ENCODE measurements at regions not wholly inside any gene's neighbourhood (a gene's known extent, or its start where the extent isn't known, plus 50 kb on each side); places are given as distances from the start of the nearest gene placed in this dataset.

- CTCF ChIA-PET = interaction anchor here (3.1 kb wide), 1 partner anchor 10 kb away, joined by 14 read pairs; no protein-coding TSS in a partner anchor
- POLR2A ChIA-PET = no interaction called here
- Mint-ChIP-seq H3K27ac (no peak overlapping the region), H3K27me3 (ENCODE audit: low read depth) (peaks cover 3% of the 10 kb centered on the region), H3K36me3 (ENCODE audit: low read depth) (no peaks in the 10 kb centered on the region), H3K4me3 (no peak overlapping the region), H3K9me3 (ENCODE audit: insufficient read depth) (no peaks in the 10 kb centered on the region), H3K4me1 (ENCODE audit: low read depth) (no peaks in the 10 kb centered on the region)
- ATAC-seq = no peak
- no peak for DNase-seq
Observed at GRCh38 chr2:121090088-121090715, 194.8 kb downstream of the TFCP2L1 start.

- no peaks in the 10 kb centered on the region for H3K9me3 Mint-ChIP-seq (ENCODE audit: insufficient read depth)
- H3K27ac Mint-ChIP-seq = no peak overlapping the region
- CTCF ChIA-PET = interaction anchor here (3.1 kb wide), 1 partner anchor 12 kb away, joined by 14 read pairs; no protein-coding TSS in a partner anchor
- DNase-seq (no peak), ATAC-seq (no peak)
- peaks cover 3% of the 10 kb centered on the region for H3K27me3 Mint-ChIP-seq (ENCODE audit: low read depth)
- POLR2A ChIA-PET = no interaction called here
- H3K4me3 Mint-ChIP-seq = no peak overlapping the region
- no peaks in the 10 kb centered on the region for H3K36me3 Mint-ChIP-seq (ENCODE audit: low read depth)
- H3K4me1 Mint-ChIP-seq (ENCODE audit: low read depth) = no peaks in the 10 kb centered on the region
Observed at GRCh38 chr2:121092095-121092494, 192.9 kb downstream of the TFCP2L1 start.

DNA sequence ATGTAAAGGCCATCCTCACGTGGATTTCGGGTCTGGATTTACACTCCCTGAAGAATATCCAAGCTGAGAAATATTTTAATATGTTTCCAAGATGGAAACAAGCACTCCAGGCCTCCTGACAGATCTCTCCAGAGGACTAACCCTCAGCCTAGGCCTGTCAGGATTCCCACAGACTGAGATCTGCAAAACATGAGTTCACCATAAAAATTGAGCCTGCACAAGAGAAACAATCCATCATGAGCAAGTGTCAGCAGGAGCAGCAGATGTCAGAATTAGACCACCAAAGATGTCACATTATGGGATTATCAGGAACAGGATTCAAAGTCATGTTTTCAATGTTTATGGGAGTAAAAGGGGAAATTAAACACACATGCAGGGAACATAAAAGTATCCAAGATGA lies 191.3 kb downstream of the TFCP2L1 start:
- Mint-ChIP-seq H3K27me3 (ENCODE audit: low read depth) (peaks cover 3% of the 10 kb centered on the region), H3K9me3 (ENCODE audit: insufficient read depth) (no peaks in the 10 kb centered on the region), H3K36me3 (ENCODE audit: low read depth) (no peaks in the 10 kb centered on the region), H3K27ac (no peak overlapping the region), H3K4me3 (no peak overlapping the region), H3K4me1 (ENCODE audit: low read depth) (no peaks in the 10 kb centered on the region)
- DNase-seq (no peak), ATAC-seq (no peak)
- CTCF ChIA-PET = no interaction called here
- POLR2A ChIA-PET = interaction anchor here (0.8 kb wide), 1 partner anchor 19 kb away, joined by 3 read pairs; no protein-coding TSS in a partner anchor

DNA sequence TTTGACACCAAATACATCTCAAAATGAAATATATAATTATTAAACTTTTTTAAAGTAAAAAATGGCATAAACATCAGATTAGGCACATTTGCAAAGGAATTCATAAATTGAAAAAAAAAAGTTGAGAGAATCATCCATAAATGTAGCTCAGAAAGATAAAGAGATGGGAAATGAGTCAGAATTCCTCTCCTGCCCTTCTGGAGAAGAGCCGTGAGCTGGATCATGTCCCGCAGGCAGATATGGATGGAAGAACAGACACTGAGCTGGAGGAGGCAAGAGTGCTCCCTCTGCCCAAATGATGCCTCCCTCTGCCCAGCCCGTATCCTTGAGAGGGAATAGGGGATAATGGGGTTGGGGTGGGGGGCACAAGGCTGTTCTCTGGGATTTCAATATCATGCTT lies 190.9 kb downstream of the TFCP2L1 start:
- ChIA-PET CTCF (interaction anchor here (1.6 to 1.7 kb wide), 2 partner anchors 35 to 66 kb away, joined by 4 to 5 read pairs; no protein-coding TSS in a partner anchor), POLR2A (interaction anchor here (0.8 kb wide), 1 partner anchor 19 kb away, joined by 3 read pairs; no protein-coding TSS in a partner anchor)
- DNase-seq = no peak
- peaks cover 3% of the 10 kb centered on the region for H3K27me3 Mint-ChIP-seq (ENCODE audit: low read depth)
- H3K4me3 Mint-ChIP-seq = no peak overlapping the region
- no peaks in the 10 kb centered on the region for H3K4me1 Mint-ChIP-seq (ENCODE audit: low read depth)
- no peak for ATAC-seq
- no peak overlapping the region for H3K27ac Mint-ChIP-seq
- H3K9me3 Mint-ChIP-seq (ENCODE audit: insufficient read depth) = no peaks in the 10 kb centered on the region
- no peaks in the 10 kb centered on the region for H3K36me3 Mint-ChIP-seq (ENCODE audit: low read depth)

- H3K36me3 Mint-ChIP-seq (ENCODE audit: low read depth) = no peaks in the 10 kb centered on the region
- H3K27me3 Mint-ChIP-seq (ENCODE audit: low read depth) = peaks cover 3% of the 10 kb centered on the region
- no peaks in the 10 kb centered on the region for H3K9me3 Mint-ChIP-seq (ENCODE audit: insufficient read depth)
- ChIA-PET CTCF (interaction anchor here (1.0 to 2.3 kb wide), 4 partner anchors 9 to 66 kb away, joined by 4 to 6 read pairs (median 4); no protein-coding TSS in a partner anchor), POLR2A (no interaction called here)
- no peaks in the 10 kb centered on the region for H3K4me1 Mint-ChIP-seq (ENCODE audit: low read depth)
- H3K27ac Mint-ChIP-seq = no peak overlapping the region
- ATAC-seq (no peak), DNase-seq (no peak)
- no peak overlapping the region for H3K4me3 Mint-ChIP-seq
Observed at GRCh38 chr2:121094845-121095244, 190.2 kb downstream of the TFCP2L1 start.

DNA sequence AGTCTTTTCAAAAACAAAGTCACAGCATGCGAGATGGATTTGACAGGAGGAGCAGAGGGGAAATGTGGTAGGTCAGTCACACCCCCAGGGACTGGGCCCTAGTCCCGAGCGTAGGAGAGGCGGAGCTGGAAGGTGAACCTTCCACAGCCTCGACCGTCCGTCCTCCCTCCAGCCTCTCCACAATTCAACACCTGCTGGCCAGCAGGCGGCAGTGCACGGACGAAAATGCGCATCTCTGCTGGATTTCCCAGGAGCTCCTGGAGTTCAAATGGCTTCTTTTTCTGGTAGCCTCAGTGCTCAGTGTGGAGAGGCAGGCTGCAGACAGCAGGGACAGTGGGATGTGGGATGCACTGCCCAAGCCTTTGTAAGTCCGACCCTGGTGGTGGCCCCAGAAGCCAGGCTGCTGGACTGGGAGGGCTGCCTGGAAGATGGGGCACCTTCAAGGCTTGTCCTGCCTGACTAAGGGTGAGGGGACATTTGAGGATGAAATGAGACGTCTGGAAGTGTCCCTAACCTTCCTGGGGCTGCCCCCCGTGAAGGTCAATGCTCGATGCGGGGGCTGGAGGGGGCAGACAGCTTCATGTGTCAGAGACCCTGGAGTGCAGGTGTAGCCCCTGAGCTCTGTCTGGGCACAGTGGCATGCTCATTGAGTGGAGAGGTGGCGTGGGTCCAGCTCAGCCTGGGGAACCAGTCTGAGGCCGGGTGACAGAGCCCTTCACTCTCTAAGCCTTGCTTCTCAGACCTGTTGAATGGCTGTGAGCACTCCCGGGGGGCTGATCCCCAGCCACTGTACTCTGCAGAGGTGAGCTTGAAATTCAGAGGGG lies 189.5 kb downstream of the TFCP2L1 start:
- ChIA-PET CTCF (interaction anchor here (1.0 to 2.3 kb wide), 5 partner anchors 9 to 260 kb away, joined by 4 to 6 read pairs (median 5); no protein-coding TSS in a partner anchor), POLR2A (no interaction called here)

GRCh38 chr2:121096611-121097010 lies 188.4 kb downstream of the TFCP2L1 start:
- peaks cover 3% of the 10 kb centered on the region for H3K27me3 Mint-ChIP-seq (ENCODE audit: low read depth)
- H3K27ac Mint-ChIP-seq = no peak overlapping the region
- CTCF ChIA-PET = interaction anchor here (1.7 to 2.3 kb wide), 3 partner anchors 10 to 259 kb away, joined by 5 to 6 read pairs (median 6); no protein-coding TSS in a partner anchor
- no peaks in the 10 kb centered on the region for H3K4me1 Mint-ChIP-seq (ENCODE audit: low read depth)
- ATAC-seq (no peak), DNase-seq (no peak)
- H3K9me3 Mint-ChIP-seq (ENCODE audit: insufficient read depth) = no peaks in the 10 kb centered on the region
- no peaks in the 10 kb centered on the region for H3K36me3 Mint-ChIP-seq (ENCODE audit: low read depth)
- POLR2A ChIA-PET = no interaction called here
- H3K4me3 Mint-ChIP-seq = no peak overlapping the region

More for the DNA sequence above, 189.5 kb downstream of the TFCP2L1 start:
- no peak overlapping the region for H3K27ac Mint-ChIP-seq
- H3K4me1 Mint-ChIP-seq (ENCODE audit: low read depth) = no peaks in the 10 kb centered on the region
- H3K9me3 Mint-ChIP-seq (ENCODE audit: insufficient read depth) = no peaks in the 10 kb centered on the region
- peaks cover 3% of the 10 kb centered on the region for H3K27me3 Mint-ChIP-seq (ENCODE audit: low read depth)
- ATAC-seq (no peak), DNase-seq (peak; percentile 29)
- H3K36me3 Mint-ChIP-seq (ENCODE audit: low read depth) = no peaks in the 10 kb centered on the region
- H3K4me3 Mint-ChIP-seq = no peak overlapping the region

DNA sequence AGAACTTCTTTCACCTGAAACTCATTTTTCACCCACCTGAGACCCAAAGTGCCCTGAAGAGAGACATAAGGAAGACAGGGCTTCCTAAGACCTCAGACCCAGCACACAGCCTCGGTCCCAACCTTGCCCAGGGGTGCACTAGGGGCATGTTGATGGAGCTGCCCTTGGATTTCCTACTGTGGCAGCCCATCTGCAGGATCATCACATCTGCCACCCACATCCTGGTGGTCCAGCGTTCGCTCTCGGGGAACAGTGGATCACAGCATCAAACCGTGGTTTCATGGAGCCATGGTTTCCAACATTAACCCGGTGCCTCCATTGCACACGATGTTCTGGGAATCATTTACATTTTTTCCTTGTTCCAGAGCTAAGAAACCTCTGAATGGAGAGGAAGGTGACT lies 186.4 kb downstream of the TFCP2L1 start:
- DNase-seq (no peak), ATAC-seq (no peak)
- no peaks in the 10 kb centered on the region for H3K4me1 Mint-ChIP-seq (ENCODE audit: low read depth)
- ChIA-PET POLR2A (no interaction called here), CTCF (interaction anchor here (1.9 kb wide), 1 partner anchor 13 kb away, joined by 5 read pairs; no protein-coding TSS in a partner anchor)
- H3K27ac Mint-ChIP-seq = no peak overlapping the region
- no peaks in the 10 kb centered on the region for H3K9me3 Mint-ChIP-seq (ENCODE audit: insufficient read depth)
- peaks cover 3% of the 10 kb centered on the region for H3K27me3 Mint-ChIP-seq (ENCODE audit: low read depth)
- H3K36me3 Mint-ChIP-seq (ENCODE audit: low read depth) = no peaks in the 10 kb centered on the region
- H3K4me3 Mint-ChIP-seq = no peak overlapping the region

GRCh38 chr2:121099329-121100290 lies 185.4 kb downstream of the TFCP2L1 start:
- H3K4me1 Mint-ChIP-seq (ENCODE audit: low read depth) = no peaks in the 10 kb centered on the region
- ATAC-seq (no peak), DNase-seq (no peak)
- no peaks in the 10 kb centered on the region for H3K27me3 Mint-ChIP-seq (ENCODE audit: low read depth)
- no peaks in the 10 kb centered on the region for H3K36me3 Mint-ChIP-seq (ENCODE audit: low read depth)
- CTCF ChIA-PET = interaction anchor here (1.1 to 1.9 kb wide), 2 partner anchors 14 to 20 kb away, joined by 3 to 5 read pairs; no protein-coding TSS in a partner anchor
- H3K4me3 Mint-ChIP-seq = no peak overlapping the region
- no peaks in the 10 kb centered on the region for H3K9me3 Mint-ChIP-seq (ENCODE audit: insufficient read depth)
- POLR2A ChIA-PET = no interaction called here
- no peak overlapping the region for H3K27ac Mint-ChIP-seq

GRCh38 chr2:121101093-121101715 lies 183.8 kb downstream of the TFCP2L1 start:
- POLR2A ChIA-PET = no interaction called here
- Mint-ChIP-seq H3K4me3 (no peak overlapping the region), H3K4me1 (ENCODE audit: low read depth) (no peaks in the 10 kb centered on the region), H3K27ac (no peak overlapping the region), H3K36me3 (ENCODE audit: low read depth) (no peaks in the 10 kb centered on the region), H3K9me3 (ENCODE audit: insufficient read depth) (no peaks in the 10 kb centered on the region), H3K27me3 (ENCODE audit: low read depth) (no peaks in the 10 kb centered on the region)
- ATAC-seq = no peak
- CTCF ChIA-PET = no interaction called here
- no peak for DNase-seq

DNA sequence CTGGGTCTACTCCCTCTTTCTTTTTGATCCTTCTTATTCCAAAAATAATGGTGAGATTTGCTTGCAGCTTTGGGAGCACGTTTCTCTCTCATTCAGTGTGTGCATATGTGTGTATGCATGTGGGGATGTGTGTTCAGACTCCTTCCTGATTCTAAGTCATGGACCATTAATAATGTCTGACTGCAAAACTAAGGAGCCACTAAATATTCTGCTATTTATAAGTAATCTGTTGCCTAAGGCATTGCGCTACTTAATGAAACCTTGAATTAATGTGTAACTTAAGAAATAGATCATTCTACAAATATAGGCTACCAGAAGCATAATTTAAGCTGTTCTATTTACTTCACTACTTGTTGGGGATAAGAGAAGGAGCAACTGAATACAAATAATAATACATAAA lies 182.1 kb downstream of the TFCP2L1 start:
- POLR2A ChIA-PET = no interaction called here
- Mint-ChIP-seq H3K4me3 (no peak overlapping the region), H3K27ac (no peak overlapping the region), H3K27me3 (ENCODE audit: low read depth) (no peaks in the 10 kb centered on the region), H3K36me3 (ENCODE audit: low read depth) (no peaks in the 10 kb centered on the region), H3K4me1 (ENCODE audit: low read depth) (no peaks in the 10 kb centered on the region), H3K9me3 (ENCODE audit: insufficient read depth) (no peaks in the 10 kb centered on the region)
- no peak for DNase-seq
- CTCF ChIA-PET = no interaction called here
- no peak for ATAC-seq
